NCI-H1105 (cell line): ENCODE measurements at regions not wholly inside any gene's neighbourhood (a gene's known extent, or its start where the extent isn't known, plus 50 kb on each side); places are given as distances from the start of the nearest gene placed in this dataset.
"Not testable (repeated sequence)": the region's sequence is repeated elsewhere in the genome, so short reads cannot be mapped to it uniquely, and the experiment has no call there.

ENCODE experiments used
- DNase-seq: peaks from one replicate; lab custom pipeline; 2025; lab: John Stamatoyannopoulos, UW

- DNase-seq: no peak
Measured at GRCh38 chr10:8280946-8281345, 226.5 kb downstream of the GATA3 start.

- DNase-seq: no peak
Measured at GRCh38 chr10:8282340-8282739, 227.9 kb downstream of the GATA3 start.

DNA sequence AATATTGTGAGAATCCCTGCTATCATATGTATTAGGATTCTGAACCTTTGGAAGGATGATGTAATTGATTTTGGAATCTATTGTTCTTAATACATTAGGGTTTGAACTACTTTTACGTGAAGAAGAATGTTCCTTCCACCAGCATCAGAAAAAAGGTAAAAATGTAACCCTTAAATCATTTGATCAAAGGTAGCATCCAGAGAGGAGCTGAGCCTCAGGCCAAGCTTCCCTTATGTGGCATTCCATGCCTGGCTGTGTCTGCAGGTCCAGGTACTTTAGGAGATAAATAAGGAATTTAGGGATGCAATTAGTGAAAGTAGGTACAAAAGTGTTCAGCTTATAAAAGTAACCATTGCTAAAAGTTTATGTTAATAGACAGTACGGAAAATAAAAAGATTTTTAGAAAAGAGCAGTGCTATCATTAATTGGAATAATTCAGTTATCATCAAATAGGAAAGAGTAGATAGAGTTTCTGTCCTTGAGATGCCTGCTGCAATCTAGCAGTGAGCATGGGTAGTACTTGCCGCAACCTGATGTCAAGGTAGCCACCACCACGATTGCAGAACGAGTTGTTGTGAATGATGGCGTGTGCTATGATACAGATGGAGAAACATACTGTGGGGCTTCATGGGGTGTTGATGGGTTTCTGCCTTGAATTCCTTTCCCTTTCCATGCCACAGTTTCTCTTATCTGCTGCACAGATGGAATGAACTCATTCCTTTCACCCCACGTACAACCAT lies 228.8 kb downstream of the GATA3 start:
- DNase-seq: no peak

DNA sequence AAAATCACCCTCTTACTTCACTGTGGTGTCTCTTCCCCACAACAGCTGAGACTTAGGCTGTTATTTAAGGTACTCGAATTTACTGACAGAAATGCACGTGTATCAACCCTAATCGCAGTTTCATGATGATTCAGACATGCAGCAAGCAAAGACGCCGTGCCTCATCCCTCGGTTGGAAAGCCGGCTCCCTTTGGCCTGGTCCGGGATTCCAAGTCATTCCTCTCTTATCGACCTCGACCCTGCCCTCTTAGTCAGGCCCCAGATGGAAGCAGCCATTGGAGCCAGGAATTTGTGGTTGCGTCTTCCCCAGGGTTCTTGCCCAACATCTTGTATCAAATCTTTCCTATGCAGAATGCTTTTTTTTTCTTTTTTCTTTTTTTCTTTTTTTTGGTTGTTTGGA lies 229.5 kb downstream of the GATA3 start:
- DNase-seq: no peak

- not testable (repeated sequence) for DNase-seq
Measured at GRCh38 chr10:8285970-8286369, 231.5 kb downstream of the GATA3 start.

- DNase-seq: no peak
Measured at GRCh38 chr10:8288600-8288999, 234.1 kb downstream of the GATA3 start.

DNA sequence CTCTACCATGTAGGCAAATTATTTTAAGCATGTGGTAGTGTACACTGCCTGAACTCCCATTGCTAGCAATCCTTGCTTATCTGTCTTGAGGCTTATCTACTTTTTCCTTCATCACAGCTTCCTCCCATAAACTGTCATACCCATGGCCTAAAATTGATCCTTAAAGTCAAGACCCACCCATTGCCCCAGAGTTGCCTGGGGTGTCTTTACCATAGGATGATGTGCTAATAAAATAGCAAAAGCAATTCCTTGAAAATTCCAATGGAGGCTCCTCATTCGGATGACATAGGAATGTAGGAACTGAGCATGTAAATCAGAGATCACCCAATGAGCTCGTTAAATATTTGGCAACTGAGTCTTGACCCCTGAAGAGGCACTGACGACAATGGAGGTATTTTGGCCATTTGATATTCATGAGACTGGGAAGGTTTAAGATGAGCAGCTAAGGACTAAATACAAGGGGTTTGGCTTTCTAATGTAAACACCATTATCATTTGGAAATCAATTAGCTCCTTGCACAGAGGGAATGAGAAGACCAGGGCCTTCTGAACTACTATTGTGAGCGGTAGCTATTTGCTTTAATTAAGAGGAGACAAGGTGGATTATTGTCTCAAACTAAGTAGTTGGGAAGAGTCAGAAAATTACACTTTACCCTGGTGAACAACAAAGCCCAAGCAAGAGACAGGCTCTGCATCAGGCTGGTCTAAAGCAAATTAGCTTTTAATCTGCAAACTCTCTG lies 234.9 kb downstream of the GATA3 start:
- no peak for DNase-seq

DNA sequence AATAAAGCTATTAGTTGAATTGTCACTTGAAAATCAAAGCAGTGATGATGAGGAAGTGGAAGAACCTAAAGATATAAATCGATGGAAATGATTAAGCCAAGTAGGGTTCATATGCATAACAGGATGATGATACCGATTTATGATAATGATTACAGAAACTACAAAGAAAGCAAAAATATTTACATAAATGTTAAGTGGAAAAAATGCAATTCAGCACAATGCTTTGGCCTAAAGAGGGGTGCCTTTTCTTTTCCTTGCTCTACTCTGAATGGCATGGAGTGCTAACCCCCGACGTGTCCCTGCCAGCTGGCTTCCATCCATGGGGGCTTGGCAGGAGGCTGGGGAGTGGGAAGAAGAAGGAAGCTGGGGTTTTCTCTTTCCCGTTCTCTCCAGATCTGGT lies 240.3 kb downstream of the GATA3 start:
- no peak for DNase-seq

GRCh38 chr10:8295311-8295710 lies 240.8 kb downstream of the GATA3 start:
- no peak for DNase-seq

GRCh38 chr10:8296090-8296733 lies 241.7 kb downstream of the GATA3 start:
- no peak for DNase-seq

DNA sequence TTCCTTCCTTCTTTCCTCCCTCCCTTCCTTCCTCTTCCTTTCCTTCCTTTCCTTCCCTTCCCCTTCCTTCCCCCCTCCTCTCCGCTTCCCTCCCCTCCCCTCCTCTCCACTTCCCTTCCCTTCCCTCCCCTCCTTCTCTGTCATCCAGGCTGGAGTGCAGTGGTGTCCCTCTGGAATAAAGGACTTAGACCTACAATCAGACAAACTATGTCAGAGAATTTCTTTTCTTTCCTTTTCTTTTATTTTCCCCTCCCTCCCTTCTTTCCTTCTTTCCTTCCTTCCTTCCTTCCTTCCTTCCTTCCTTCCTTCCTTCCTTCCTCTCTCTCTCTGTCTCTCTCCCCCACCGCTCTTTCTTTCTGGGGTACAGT lies 242.2 kb downstream of the GATA3 start:
- no peak for DNase-seq

- no peak for DNase-seq
Measured at GRCh38 chr10:8297107-8297506, 242.6 kb downstream of the GATA3 start.

DNA sequence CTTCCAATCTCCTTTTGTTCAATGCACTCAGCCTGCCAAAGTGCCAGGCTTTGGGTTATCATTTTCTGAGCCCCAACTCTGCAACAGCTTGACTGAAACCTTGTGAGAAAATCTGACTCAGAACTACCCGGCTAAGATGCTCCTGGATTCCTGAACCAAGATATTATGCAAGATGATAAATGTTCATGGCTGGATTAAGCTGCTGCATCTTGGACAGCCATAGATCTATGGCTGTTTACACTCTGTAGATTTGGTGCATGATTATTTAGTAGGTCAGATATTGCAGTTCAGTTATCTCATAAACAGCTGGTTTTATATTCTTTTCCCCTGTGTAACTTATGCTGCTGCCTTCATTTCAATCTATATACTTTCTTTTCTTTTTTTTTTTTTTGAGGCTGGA lies 243.5 kb downstream of the GATA3 start:
- DNase-seq: no peak

DNA sequence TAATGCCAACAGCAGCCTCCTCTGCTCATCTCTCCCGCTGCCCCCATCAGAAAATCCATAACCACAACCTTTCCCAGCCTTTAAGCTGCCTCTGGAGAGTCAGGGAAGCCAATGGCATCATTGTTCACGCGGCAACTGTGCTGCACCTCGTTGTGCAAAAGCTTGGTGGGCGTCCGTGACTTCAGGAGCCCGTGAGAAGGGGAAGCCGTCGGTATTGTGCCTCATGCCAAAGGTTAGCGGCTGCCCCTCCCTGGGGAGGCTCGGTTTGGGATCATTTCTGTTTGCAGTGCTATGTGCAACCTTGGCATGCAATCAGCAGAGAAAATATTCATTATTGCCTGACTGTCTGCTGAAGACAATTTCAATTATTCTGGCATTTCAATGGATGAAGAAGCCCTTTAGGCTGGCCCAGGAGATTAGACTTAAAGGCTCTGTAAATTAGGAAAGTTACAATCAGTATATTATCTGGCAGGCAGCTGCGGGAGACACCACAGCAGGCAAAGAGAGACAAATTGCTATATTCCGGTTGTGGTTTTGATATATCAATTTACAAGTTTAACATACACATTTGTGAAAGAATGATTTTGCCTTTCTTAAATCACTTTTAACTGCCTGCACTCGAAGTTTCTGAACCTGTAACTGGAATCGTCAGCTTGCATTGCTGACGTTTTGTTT lies 244.5 kb downstream of the GATA3 start:
- no peak for DNase-seq

DNA sequence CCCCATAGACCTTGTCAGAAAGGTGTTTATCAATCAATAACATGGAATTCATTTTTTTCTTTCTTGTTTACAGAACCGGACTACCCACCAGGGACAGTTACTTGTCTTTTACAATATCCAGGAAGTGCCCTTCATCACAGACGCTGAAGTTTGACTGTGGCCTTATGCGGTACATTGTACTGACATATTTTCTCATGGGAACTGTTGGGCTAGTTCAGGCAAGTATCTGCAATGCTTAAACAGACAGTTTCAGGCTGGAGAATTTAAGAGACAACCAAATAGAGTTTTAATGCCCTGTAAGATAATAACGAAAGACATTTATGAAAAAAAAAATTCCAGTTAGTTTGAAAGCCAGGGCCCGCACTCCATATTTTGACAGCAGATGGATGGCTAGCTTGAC lies 246.4 kb downstream of the GATA3 start:
- no peak for DNase-seq

DNA sequence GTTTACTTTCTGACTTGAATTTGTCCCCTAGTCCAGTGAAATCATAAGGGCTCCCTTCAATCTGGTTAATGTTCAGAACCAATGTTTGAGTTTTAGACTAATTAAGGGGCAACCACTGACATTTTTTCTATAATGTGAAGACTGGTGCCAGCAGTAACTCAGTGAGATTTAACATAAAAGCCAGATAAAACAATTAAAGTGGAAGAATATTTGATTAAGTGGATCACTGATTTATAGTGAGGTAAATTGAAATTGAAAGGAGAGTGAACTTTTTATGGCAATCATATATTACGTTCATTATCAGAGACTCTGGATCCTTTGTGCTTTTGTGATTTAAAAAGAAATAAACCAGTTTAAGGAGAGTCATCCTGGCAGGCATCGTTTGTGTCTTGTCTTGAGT lies 246.8 kb downstream of the GATA3 start:
- DNase-seq: no peak

DNA sequence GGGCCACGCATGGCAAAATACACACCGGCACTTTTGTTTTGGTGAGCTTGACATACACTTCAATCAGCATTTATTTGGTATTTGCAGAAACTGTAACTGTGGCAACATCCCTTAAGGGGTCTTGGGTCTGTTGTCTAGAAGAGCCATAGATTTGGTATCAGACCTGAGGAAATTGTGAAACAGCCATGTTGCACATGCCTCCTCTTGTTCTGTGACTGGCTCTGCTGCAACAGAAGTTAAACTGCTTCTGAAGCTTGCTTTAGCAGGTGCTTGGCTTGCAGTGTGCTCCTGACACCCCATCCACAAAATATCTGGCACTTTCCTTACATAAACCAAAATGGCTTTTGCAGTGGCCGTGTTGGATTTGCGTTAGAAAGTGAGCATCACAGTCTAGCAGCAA lies 247.3 kb downstream of the GATA3 start:
- no peak for DNase-seq

- no peak for DNase-seq
Measured at GRCh38 chr10:8302565-8302964, 248.1 kb downstream of the GATA3 start.

DNA sequence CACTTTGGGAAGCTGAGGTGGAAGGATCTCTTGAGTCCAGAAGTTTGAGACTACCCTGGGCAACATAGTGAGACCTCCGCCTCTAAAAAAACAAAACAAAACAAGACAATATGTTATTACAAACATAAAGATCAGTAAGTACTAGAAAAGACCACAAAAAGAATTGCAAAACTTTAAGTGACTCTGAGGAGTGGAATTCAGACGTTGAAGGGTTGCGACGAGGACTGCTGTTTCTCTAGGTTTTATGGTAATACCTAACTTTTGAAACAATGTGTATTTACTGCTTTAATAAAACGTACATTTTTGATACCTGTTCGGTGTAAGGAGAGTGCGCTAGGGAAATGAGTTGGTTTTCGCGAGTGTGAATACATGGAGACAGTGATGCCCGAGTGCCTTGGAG lies 250.4 kb downstream of the GATA3 start:
- DNase-seq: no peak

GRCh38 chr10:8305876-8306652 lies 251.6 kb downstream of the GATA3 start:
- DNase-seq: no peak

DNA sequence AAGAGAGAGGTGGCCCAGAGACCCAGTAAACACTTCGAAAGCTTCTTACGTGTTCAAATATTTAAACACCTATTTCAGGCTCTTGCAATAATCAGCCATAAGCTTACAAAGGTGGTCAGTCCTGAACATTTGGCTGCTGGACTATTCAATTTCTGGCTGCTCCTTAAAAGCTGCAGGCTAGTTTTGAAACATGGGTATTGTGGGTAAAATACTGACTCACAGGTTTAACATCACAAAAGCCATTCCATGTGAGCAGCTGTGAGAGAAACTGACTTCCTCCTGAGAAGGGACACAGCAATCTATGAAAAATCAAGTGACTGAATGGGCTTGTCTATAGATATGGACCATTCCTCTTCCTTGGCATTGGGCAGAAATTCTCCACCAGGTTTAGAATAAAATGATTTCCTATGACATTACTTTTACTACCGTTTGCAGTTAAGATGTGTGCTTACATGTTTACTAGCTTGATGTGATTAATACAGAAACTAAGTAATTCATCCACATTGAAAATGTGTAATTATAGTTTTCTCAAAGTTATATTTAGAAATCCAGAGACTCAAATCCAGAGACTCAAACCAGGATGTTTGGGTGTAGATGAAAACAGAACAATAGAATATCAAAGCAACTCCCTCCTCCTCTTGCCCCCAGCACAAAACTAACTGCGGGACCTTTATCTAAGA lies 252.3 kb downstream of the GATA3 start:
- no peak for DNase-seq
